Sigmoid colon (tissue), 4 donors: ENCODE measurements at regions not wholly inside any gene's neighbourhood (a gene's known extent, or its start where the extent isn't known, plus 50 kb on each side); places are given as distances from the start of the nearest gene placed in this dataset.

Experiments used
- EP300 ChIP-seq, 4 donors: sonication (generic); formaldehyde crosslinking; IDR thresholded peaks; one replicate each; pipeline ENCODE4 v1.6.1; 2017; ENCODE audit warnings: antibody characterized with exemption in 4 of 4
- POLR2A ChIP-seq, 2 donors: fragments of 450-650 bp; IDR thresholded peaks; one replicate each; pipeline ENCODE4 v1.6.1; 2016; ENCODE audit warnings: antibody characterized with exemption in 2 of 2, mild to moderate bottlenecking in 2 of 2, moderate library complexity in 2 of 2
- POLR2AphosphoS5 ChIP-seq, 4 donors: sonication (generic); formaldehyde crosslinking; IDR thresholded peaks; one replicate each; pipeline ENCODE4 v1.6.1; 2017; ENCODE audit warnings: antibody characterized with exemption in 4 of 4
- TF ChIP-seq, protein P1 (sequence below), 4 experiments: fragments of 450-650 bp in 3 of 4; fragments of 200-600 bp in 1 of 4; IDR thresholded peaks; one replicate each; pipeline ENCODE4 v1.5.1; 2016 to 2019; ENCODE audit warnings: antibody characterized with exemption in 4 of 4, mild to moderate bottlenecking in 3 of 4, moderate library complexity in 2 of 4

DNA sequence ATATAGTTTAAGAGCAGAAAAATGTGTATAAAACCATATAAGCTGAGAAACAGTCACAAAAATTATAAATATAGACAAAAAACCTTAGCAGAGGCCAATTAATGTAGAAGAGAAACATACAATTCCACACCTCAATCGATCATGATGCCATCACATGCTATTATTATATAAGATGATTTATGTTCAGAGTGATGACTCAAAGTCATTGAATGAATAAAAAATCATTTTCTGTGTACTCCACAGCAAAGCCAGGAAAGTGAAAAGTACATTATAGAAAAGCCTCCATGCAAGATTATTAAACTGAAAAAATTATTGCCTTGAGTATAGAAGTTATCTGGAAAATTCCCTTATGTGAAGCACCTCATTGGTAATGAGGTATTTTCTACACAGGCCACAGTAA lies 229.2 kb upstream of the PPFIA2 start:
- TF ChIP-seq EP300 (IDR thresholded peaks at IDR 0.05), result no peak
- TF ChIP-seq, protein P1, sequence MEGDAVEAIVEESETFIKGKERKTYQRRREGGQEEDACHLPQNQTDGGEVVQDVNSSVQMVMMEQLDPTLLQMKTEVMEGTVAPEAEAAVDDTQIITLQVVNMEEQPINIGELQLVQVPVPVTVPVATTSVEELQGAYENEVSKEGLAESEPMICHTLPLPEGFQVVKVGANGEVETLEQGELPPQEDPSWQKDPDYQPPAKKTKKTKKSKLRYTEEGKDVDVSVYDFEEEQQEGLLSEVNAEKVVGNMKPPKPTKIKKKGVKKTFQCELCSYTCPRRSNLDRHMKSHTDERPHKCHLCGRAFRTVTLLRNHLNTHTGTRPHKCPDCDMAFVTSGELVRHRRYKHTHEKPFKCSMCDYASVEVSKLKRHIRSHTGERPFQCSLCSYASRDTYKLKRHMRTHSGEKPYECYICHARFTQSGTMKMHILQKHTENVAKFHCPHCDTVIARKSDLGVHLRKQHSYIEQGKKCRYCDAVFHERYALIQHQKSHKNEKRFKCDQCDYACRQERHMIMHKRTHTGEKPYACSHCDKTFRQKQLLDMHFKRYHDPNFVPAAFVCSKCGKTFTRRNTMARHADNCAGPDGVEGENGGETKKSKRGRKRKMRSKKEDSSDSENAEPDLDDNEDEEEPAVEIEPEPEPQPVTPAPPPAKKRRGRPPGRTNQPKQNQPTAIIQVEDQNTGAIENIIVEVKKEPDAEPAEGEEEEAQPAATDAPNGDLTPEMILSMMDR (IDR thresholded peaks at IDR 0.05), result no peak
- TF ChIP-seq POLR2AphosphoS5 (IDR thresholded peaks at IDR 0.05), result no peak
- TF ChIP-seq POLR2A (IDR thresholded peaks at IDR 0.05), result no peak
